KG1 (cell line): ENCODE measurements at regions not wholly inside any gene's neighbourhood (a gene's known extent, or its start where the extent isn't known, plus 50 kb on each side); places are given as distances from the start of the nearest gene placed in this dataset.
"Not testable (repeated sequence)": the region's sequence is repeated elsewhere in the genome, so short reads cannot be mapped to it uniquely, and the experiment has no call there.

Experiments used
- DNase-seq: peaks from one replicate; lab custom pipeline; 2025; lab: John Stamatoyannopoulos, UW

- no peak for DNase-seq
Measured at GRCh38 chr4:66837279-66837922, 707.9 kb downstream of the CENPC start.

- DNase-seq: no peak
Measured at GRCh38 chr4:66829310-66829709, 716.0 kb downstream of the CENPC start.

- DNase-seq: no peak
Measured at GRCh38 chr4:66820681-66821080, 724.6 kb downstream of the CENPC start.

GRCh38 chr4:66814277-66814676 lies 731.0 kb downstream of the CENPC start:
- DNase-seq: no peak

- no peak for DNase-seq
Measured at GRCh38 chr4:66805582-66805981, 739.7 kb downstream of the CENPC start.

- DNase-seq: no peak
Measured at GRCh38 chr4:66804979-66805378, 740.3 kb downstream of the CENPC start.

- no peak for DNase-seq
Measured at GRCh38 chr4:66797608-66798007, 747.7 kb downstream of the CENPC start.

- DNase-seq: no peak
Measured at GRCh38 chr4:66795724-66796123, 749.6 kb downstream of the CENPC start.

GRCh38 chr4:66794390-66795034 lies 750.8 kb downstream of the CENPC start:
- no peak for DNase-seq

GRCh38 chr4:66791686-66792085 lies 753.6 kb downstream of the CENPC start:
- no peak for DNase-seq

GRCh38 chr4:66785479-66785878 lies 759.8 kb downstream of the CENPC start:
- no peak for DNase-seq

GRCh38 chr4:66782751-66783150 lies 762.6 kb downstream of the CENPC start:
- not testable (repeated sequence) for DNase-seq

- DNase-seq: no peak
Measured at GRCh38 chr4:66777097-66777496, 768.2 kb downstream of the CENPC start.

- no peak for DNase-seq
Measured at GRCh38 chr4:66769441-66769840, 775.9 kb downstream of the CENPC start.

GRCh38 chr4:66767442-66767841 lies 777.9 kb downstream of the CENPC start:
- no peak for DNase-seq

- DNase-seq: no peak
Measured at GRCh38 chr4:66766557-66766956, 778.7 kb downstream of the CENPC start.

- DNase-seq: no peak
Measured at GRCh38 chr4:66750273-66750672, 795.0 kb downstream of the CENPC start.

- not testable (repeated sequence) for DNase-seq
Measured at GRCh38 chr4:66746918-66747317, 798.4 kb downstream of the CENPC start.

GRCh38 chr4:66741081-66741480 lies 804.2 kb downstream of the CENPC start:
- no peak for DNase-seq

- DNase-seq: no peak
Measured at GRCh38 chr4:66736606-66737005, 808.7 kb downstream of the CENPC start.

- DNase-seq: no peak
Measured at GRCh38 chr4:66728280-66728679, 817.0 kb downstream of the CENPC start.

- DNase-seq: not testable (repeated sequence)
Measured at GRCh38 chr4:66712301-66712921, 832.9 kb downstream of the CENPC start.

GRCh38 chr4:66704243-66704642 lies 841.1 kb downstream of the CENPC start:
- DNase-seq: no peak
